ENCODE measurements at regions not wholly inside any gene's neighbourhood (a gene's known extent, or its start where the extent isn't known, plus 50 kb on each side); places are given as distances from the start of the nearest gene placed in this dataset.

GRCh38 chr13:29958476-29958875 is 108.1 kb upstream of the UBL3 start:
- H3K4me3 ChIP-seq (ENCODE audit: low read depth, low read length) = no peak overlapping the region
- no peaks in the 10 kb centered on the region for H3K4me1 ChIP-seq (ENCODE audit: control insufficient read depth, insufficient read depth, low read length, unreplicated experiment)
- H3K36me3 ChIP-seq (ENCODE audit: insufficient read depth, low read length) = no peaks in the 10 kb centered on the region
- peaks cover 37% of the 10 kb centered on the region for H3K27me3 ChIP-seq (ENCODE audit: insufficient read depth, low read length)
- H3K79me2 ChIP-seq (ENCODE audit: control insufficient read depth, insufficient read depth, low read length, unreplicated experiment) = no peaks in the 10 kb centered on the region
- no peak overlapping the region for H2AFZ ChIP-seq (ENCODE audit: low read length, unreplicated experiment)
- no peak overlapping the region for H3K27ac ChIP-seq (ENCODE audit: low read depth, low read length)

- Histone ChIP-seq H3K4me3 (ENCODE audit: low read depth, low read length) (no peak overlapping the region), H3K27me3 (ENCODE audit: insufficient read depth, low read length) (peaks cover 37% of the 10 kb centered on the region)
Observed at GRCh38 chr13:29957320-29957719, 106.9 kb upstream of the UBL3 start.

GRCh38 chr13:29956853-29957252 is 106.4 kb upstream of the UBL3 start:
- Histone ChIP-seq H3K27me3 (ENCODE audit: insufficient read depth, low read length) (peaks cover 37% of the 10 kb centered on the region), H3K4me1 (ENCODE audit: control insufficient read depth, insufficient read depth, low read length, unreplicated experiment) (no peaks in the 10 kb centered on the region), H3K79me2 (ENCODE audit: control insufficient read depth, insufficient read depth, low read length, unreplicated experiment) (no peaks in the 10 kb centered on the region), H3K36me3 (ENCODE audit: insufficient read depth, low read length) (no peaks in the 10 kb centered on the region), H3K27ac (ENCODE audit: low read depth, low read length) (no peak overlapping the region), H2AFZ (ENCODE audit: low read length, unreplicated experiment) (no peak overlapping the region), H3K4me3 (ENCODE audit: low read depth, low read length) (no peak overlapping the region)

More at GRCh38 chr13:29957320-29957719, 106.9 kb upstream of the UBL3 start:
- no peak overlapping the region for H3K27ac ChIP-seq (ENCODE audit: low read depth, low read length)
- H3K36me3 ChIP-seq (ENCODE audit: insufficient read depth, low read length) = no peaks in the 10 kb centered on the region
- no peaks in the 10 kb centered on the region for H3K4me1 ChIP-seq (ENCODE audit: control insufficient read depth, insufficient read depth, low read length, unreplicated experiment)
- H2AFZ ChIP-seq (ENCODE audit: low read length, unreplicated experiment) = no peak overlapping the region
- H3K79me2 ChIP-seq (ENCODE audit: control insufficient read depth, insufficient read depth, low read length, unreplicated experiment) = no peaks in the 10 kb centered on the region

- Histone ChIP-seq H3K36me3 (ENCODE audit: insufficient read depth, low read length) (no peaks in the 10 kb centered on the region), H3K27ac (ENCODE audit: low read depth, low read length) (no peak overlapping the region), H2AFZ (ENCODE audit: low read length, unreplicated experiment) (no peak overlapping the region), H3K4me3 (ENCODE audit: low read depth, low read length) (no peak overlapping the region), H3K27me3 (ENCODE audit: insufficient read depth, low read length) (peaks cover 37% of the 10 kb centered on the region), H3K4me1 (ENCODE audit: control insufficient read depth, insufficient read depth, low read length, unreplicated experiment) (no peaks in the 10 kb centered on the region), H3K79me2 (ENCODE audit: control insufficient read depth, insufficient read depth, low read length, unreplicated experiment) (no peaks in the 10 kb centered on the region)
Observed at GRCh38 chr13:29955137-29955650, 104.8 kb upstream of the UBL3 start.

GRCh38 chr13:29954082-29955028 is 103.9 kb upstream of the UBL3 start:
- H2AFZ ChIP-seq (ENCODE audit: low read length, unreplicated experiment) = no peak overlapping the region
- H3K36me3 ChIP-seq (ENCODE audit: insufficient read depth, low read length) = no peaks in the 10 kb centered on the region
- no peaks in the 10 kb centered on the region for H3K4me1 ChIP-seq (ENCODE audit: control insufficient read depth, insufficient read depth, low read length, unreplicated experiment)
- no peaks in the 10 kb centered on the region for H3K79me2 ChIP-seq (ENCODE audit: control insufficient read depth, insufficient read depth, low read length, unreplicated experiment)
- no peak overlapping the region for H3K27ac ChIP-seq (ENCODE audit: low read depth, low read length)
- H3K4me3 ChIP-seq (ENCODE audit: low read depth, low read length) = no peak overlapping the region
- peaks cover 33% of the 10 kb centered on the region for H3K27me3 ChIP-seq (ENCODE audit: insufficient read depth, low read length)

GRCh38 chr13:29953542-29953941 is 103.1 kb upstream of the UBL3 start:
- Histone ChIP-seq H3K79me2 (ENCODE audit: control insufficient read depth, insufficient read depth, low read length, unreplicated experiment) (no peaks in the 10 kb centered on the region), H3K27ac (ENCODE audit: low read depth, low read length) (no peak overlapping the region), H3K27me3 (ENCODE audit: insufficient read depth, low read length) (peaks cover 33% of the 10 kb centered on the region), H3K4me1 (ENCODE audit: control insufficient read depth, insufficient read depth, low read length, unreplicated experiment) (no peaks in the 10 kb centered on the region), H3K4me3 (ENCODE audit: low read depth, low read length) (no peak overlapping the region), H3K36me3 (ENCODE audit: insufficient read depth, low read length) (no peaks in the 10 kb centered on the region), H2AFZ (ENCODE audit: low read length, unreplicated experiment) (no peak overlapping the region)

GRCh38 chr13:29952245-29952644 is 101.8 kb upstream of the UBL3 start:
- Histone ChIP-seq H3K4me3 (ENCODE audit: low read depth, low read length) (no peak overlapping the region), H2AFZ (ENCODE audit: low read length, unreplicated experiment) (no peak overlapping the region), H3K4me1 (ENCODE audit: control insufficient read depth, insufficient read depth, low read length, unreplicated experiment) (no peaks in the 10 kb centered on the region), H3K36me3 (ENCODE audit: insufficient read depth, low read length) (no peaks in the 10 kb centered on the region), H3K79me2 (ENCODE audit: control insufficient read depth, insufficient read depth, low read length, unreplicated experiment) (no peaks in the 10 kb centered on the region), H3K27ac (ENCODE audit: low read depth, low read length) (no peak overlapping the region), H3K27me3 (ENCODE audit: insufficient read depth, low read length) (peaks cover 20% of the 10 kb centered on the region)

- Histone ChIP-seq H3K4me3 (ENCODE audit: low read depth, low read length) (no peak overlapping the region), H3K27ac (ENCODE audit: low read depth, low read length) (no peak overlapping the region), H3K27me3 (ENCODE audit: insufficient read depth, low read length) (peaks cover 6% of the 10 kb centered on the region; the same call in 1 of the 2 replicates), H2AFZ (ENCODE audit: low read length, unreplicated experiment) (no peak overlapping the region), H3K36me3 (ENCODE audit: insufficient read depth, low read length) (no peaks in the 10 kb centered on the region), H3K4me1 (ENCODE audit: control insufficient read depth, insufficient read depth, low read length, unreplicated experiment) (no peaks in the 10 kb centered on the region), H3K79me2 (ENCODE audit: control insufficient read depth, insufficient read depth, low read length, unreplicated experiment) (no peaks in the 10 kb centered on the region)
Observed at GRCh38 chr13:29948791-29949190, 98.4 kb upstream of the UBL3 start.

- Histone ChIP-seq H3K79me2 (ENCODE audit: control insufficient read depth, insufficient read depth, low read length, unreplicated experiment) (no peaks in the 10 kb centered on the region), H3K4me3 (ENCODE audit: low read depth, low read length) (no peak overlapping the region), H2AFZ (ENCODE audit: low read length, unreplicated experiment) (no peak overlapping the region), H3K27ac (ENCODE audit: low read depth, low read length) (no peak overlapping the region), H3K27me3 (ENCODE audit: insufficient read depth, low read length) (peaks cover 6% of the 10 kb centered on the region; the same call in 1 of the 2 replicates), H3K4me1 (ENCODE audit: control insufficient read depth, insufficient read depth, low read length, unreplicated experiment) (no peaks in the 10 kb centered on the region), H3K36me3 (ENCODE audit: insufficient read depth, low read length) (no peaks in the 10 kb centered on the region)
Observed at GRCh38 chr13:29948244-29948643, 97.8 kb upstream of the UBL3 start.

- Histone ChIP-seq H3K79me2 (ENCODE audit: control insufficient read depth, insufficient read depth, low read length, unreplicated experiment) (no peaks in the 10 kb centered on the region), H3K36me3 (ENCODE audit: insufficient read depth, low read length) (no peaks in the 10 kb centered on the region), H3K4me1 (ENCODE audit: control insufficient read depth, insufficient read depth, low read length, unreplicated experiment) (no peaks in the 10 kb centered on the region), H3K27ac (ENCODE audit: low read depth, low read length) (no peak overlapping the region), H3K4me3 (ENCODE audit: low read depth, low read length) (no peak overlapping the region), H2AFZ (ENCODE audit: low read length, unreplicated experiment) (no peak overlapping the region), H3K27me3 (ENCODE audit: insufficient read depth, low read length) (peaks cover 6% of the 10 kb centered on the region; the same call in 1 of the 2 replicates)
Observed at GRCh38 chr13:29947839-29948238, 97.4 kb upstream of the UBL3 start.

- peaks cover 6% of the 10 kb centered on the region for H3K27me3 ChIP-seq (ENCODE audit: insufficient read depth, low read length)
- H3K79me2 ChIP-seq (ENCODE audit: control insufficient read depth, insufficient read depth, low read length, unreplicated experiment) = no peaks in the 10 kb centered on the region
- no peaks in the 10 kb centered on the region for H3K4me1 ChIP-seq (ENCODE audit: control insufficient read depth, insufficient read depth, low read length, unreplicated experiment)
- H2AFZ ChIP-seq (ENCODE audit: low read length, unreplicated experiment) = no peak overlapping the region
- no peak overlapping the region for H3K4me3 ChIP-seq (ENCODE audit: low read depth, low read length)
- H3K27ac ChIP-seq (ENCODE audit: low read depth, low read length) = no peak overlapping the region
- no peaks in the 10 kb centered on the region for H3K36me3 ChIP-seq (ENCODE audit: insufficient read depth, low read length)
Observed at GRCh38 chr13:29946093-29946492, 95.7 kb upstream of the UBL3 start.

Data from ACC112 (cell line).